ENCODE measurements at regions not wholly inside any gene's neighbourhood (a gene's known extent, or its start where the extent isn't known, plus 50 kb on each side); places are given as distances from the start of the nearest gene placed in this dataset.

DNA sequence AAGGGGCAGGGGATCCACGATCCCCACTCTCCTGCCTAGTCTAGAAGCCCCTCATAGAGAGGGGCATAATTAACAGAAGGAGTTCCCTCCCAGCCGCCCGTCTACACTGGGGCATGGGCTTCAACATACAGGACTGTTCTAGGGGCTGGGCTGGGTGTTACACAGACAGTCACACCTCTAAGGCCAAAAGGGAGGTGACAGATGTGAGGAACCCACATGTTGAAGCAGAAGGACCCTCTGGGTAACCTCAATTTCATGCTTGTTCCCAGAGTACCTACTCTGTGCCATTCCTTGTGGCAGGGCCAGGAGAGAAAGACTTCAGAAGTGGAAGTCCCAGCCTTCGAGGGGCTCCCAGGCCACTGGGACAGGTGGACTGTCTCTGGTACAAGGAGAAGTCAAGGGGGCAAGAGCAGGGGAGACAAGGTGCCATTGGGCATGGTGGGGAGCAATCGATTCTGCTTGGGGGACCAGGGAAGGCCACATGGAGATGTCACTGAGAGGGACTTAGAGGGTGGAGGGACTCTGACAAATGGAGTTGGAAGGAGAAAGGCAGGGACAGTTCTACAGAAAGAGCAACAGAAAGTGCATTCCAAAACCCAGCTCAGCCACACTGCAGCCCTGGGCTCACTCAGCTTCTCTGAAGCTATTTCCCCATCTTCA is 71.3 kb downstream of the CPN2 start:
- DNase-seq (ENCODE audit: low read depth, low spot score), result no peak

DNA sequence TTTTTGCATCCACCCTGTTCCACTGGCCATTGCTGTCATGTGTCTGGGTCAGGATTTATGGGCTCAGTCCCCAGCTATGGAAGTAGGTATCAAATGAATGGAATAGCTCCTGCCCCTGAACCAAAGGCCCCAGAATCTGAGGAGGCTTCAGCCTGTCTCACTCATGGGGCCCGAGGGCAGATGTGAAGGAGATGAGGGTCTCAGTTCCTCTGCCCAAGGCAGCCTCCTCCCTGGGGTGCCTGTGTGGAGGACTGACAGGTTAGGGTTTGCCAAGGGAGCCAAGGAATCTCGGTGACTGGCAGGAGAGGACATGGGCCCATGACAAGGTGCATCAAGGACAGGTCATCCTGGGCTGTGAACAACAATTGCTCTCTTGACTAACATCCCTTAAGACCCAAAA is 70.4 kb downstream of the CPN2 start:
- DNase-seq (ENCODE audit: low read depth, low spot score), result no peak

GRCh38 chr3:194281306-194281705 is 69.8 kb downstream of the CPN2 start:
- DNase-seq (ENCODE audit: low read depth, low spot score), result no peak

DNA sequence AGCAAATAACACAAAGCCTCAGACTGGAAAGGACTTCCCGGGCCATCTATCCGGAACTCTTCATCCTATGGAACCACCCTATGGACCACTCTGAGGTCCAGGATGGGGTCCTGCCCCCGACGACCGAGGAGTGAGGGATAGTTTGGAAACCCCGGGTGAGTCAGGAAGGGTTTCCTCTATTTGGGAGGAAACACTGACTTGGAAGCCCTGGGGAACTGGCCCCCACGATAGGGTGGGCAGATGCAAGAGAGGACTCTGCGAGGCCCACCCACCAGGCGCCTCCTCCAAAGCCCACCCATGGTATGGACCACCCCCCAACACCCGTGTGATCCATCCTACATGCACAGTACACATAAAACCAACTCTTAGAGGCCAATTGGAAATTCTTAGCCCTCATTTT is 69.4 kb downstream of the CPN2 start:
- no peak for DNase-seq (ENCODE audit: low read depth, low spot score)

DNA sequence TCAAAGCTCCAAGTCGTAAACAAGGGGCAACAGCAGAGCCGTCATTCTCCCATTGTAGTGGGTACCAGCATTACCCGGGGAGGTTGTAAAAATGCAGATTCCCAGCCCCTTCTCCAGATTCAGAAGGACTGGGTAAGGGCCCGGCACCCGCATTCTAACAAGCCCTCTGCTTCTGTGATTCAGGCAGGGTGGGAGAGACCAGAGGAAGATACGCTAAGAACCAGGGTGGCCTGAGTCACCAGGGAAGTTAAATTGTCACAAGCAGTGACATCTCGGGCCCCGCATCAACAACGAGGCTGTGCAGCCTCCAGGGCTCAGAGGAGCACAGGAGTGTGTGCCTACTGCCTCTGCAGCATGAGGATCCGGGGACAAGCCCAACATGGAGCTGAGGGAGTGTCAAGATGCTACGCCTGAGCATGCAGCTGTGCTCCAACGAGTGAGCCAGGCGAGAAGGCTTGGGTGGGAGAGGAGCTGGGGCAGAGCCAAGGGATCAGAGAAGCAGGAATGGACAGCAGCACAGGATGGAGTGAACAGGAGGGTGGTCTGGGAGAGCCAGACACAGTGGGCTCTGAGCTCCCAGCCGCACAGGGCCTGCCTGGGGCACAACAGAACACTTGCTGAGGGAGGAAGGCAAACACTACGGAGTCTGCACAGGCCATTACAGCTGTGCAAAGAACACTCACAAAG is 68.5 kb downstream of the CPN2 start:
- no peak for DNase-seq (ENCODE audit: low read depth, low spot score)

DNA sequence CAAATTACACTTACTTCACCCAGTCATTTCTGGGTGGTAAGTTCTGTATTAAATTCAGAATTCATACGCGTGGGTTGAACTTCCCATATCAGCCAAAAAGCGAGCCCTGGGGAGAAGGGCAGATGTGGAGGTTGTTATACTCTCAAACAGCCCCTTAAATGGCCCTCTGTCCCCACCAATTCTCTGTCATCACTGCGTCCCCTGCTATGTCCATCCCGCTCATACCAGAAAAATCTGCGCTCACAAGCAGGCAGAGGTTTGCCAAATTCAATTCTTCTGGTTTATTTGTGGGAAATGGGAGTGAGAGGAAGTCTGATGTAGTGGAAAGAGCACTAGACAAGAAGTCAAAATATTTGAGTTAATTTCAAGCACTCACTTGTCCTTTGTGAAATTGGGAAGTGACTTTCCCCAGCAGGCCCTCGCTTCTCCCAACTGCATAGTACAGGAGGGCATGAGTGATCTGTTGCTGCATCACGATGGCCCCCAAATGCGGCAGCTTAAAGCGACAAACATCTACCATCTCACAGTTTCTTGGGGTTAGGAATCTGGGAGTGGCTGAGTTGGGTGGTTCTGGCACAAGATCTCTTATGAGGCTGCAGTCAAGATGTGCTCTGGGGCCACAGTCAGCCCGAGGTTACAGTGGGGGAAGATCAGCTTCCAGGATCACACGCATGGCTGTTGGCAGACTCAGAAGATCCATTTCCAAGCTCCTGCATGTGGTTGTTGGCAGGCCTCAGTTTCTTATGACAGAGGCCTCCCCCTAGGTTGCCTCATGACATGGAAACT is 67.7 kb downstream of the CPN2 start:
- DNase-seq (ENCODE audit: low read depth, low spot score), result no peak

DNA sequence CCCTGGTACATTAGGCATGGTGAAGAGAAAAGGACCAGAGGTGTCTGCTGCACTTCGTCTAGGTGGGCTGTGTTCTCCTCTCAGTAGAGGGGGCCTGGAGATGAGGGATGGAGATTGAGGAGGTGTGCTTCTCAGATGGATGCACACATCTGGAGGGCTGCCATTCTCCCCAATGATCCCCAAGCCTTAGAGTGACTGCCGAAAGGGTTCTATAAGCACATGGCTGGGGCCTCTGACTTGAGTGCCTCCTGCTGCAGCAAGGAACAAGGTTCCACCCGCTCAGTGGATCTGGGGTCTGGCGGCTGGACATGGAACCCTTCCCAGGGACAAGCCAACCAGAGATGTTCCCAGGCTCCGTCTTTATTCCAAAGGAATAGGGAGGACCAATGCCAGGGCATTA is 66.8 kb downstream of the CPN2 start:
- DNase-seq (ENCODE audit: low read depth, low spot score), result no peak

DNA sequence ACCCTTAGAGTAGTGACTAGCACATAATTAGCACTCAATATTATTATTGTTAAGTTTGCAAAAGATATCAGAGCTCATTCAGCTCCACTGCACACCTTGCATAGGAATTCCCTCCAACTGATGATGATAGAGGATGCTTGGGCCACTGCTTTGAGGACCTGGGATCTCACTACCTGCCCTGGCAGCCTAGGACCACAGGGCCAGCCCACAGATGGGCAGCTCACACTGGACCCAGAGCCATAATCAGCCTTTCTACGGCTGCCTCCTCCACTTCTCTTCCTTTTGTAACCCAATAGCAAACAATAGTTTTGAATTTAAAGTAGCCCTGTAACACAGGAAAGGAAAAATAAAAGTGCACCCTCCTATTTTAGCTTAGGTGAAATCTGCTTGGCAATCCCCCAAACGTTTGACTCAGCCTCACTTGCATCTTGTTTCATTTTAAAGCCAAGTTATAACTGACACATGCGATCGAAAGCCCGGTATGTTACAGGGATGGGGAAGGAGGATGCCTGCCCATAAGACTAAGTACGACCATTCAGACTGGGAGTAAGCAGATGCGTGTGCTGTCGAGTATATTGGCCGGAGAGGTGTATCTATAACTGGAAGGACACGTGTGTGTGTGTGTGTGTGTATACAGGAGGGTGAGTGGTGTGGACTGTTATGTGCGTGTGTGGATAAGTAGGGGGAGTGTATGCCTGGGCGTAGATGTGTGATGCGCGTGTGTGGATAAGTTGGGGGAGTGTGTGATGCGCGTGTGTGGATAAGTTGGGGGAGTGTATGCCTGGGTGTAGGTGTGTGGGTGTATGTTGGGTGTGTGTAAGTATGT is 65.9 kb downstream of the CPN2 start:
- DNase-seq (ENCODE audit: low read depth, low spot score), result no peak

DNA sequence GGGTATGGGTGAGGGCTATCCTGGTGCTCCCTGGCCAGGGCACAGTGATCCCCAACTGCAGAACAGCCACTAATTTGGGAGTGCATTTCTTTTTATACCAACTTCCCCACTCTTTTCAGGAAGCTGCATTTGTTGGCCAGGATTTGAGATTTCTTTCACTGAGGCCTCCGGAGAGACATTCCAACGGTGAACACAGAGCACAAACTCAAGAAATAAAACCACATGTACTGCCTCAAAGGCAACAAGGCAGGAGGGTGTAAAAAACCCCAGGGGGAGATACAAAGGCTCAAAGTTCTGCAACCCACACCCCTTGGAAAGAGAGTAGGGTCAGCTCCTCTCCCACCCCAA is 65.3 kb downstream of the CPN2 start:
- DNase-seq (ENCODE audit: low read depth, low spot score), result no peak

GRCh38 chr3:194286375-194287146 is 64.6 kb downstream of the CPN2 start:
- no peak for DNase-seq (ENCODE audit: low read depth, low spot score)

GRCh38 chr3:194287374-194287773 is 63.8 kb downstream of the CPN2 start:
- no peak for DNase-seq (ENCODE audit: low read depth, low spot score)

- no peak for DNase-seq (ENCODE audit: low read depth, low spot score)
These were observed 63.0 kb downstream of the CPN2 start for GRCh38 chr3:194287977-194288706.
